ENCODE measurements at regions not wholly inside any gene's neighbourhood (a gene's known extent, or its start where the extent isn't known, plus 50 kb on each side); places are given as distances from the start of the nearest gene placed in this dataset.

- TF ChIP-seq YY1 (IDR thresholded peaks at IDR 0.05; ENCODE audit: low read depth) (no peak), EGR1 (IDR thresholded peaks at IDR 0.05) (no peak), RAD21 (IDR thresholded peaks at IDR 0.05; ENCODE audit: low read depth) (no peak), ZBTB7A (IDR thresholded peaks at IDR 0.05; ENCODE audit: low read depth) (no peak), NFIC (IDR thresholded peaks at IDR 0.05) (no peak), TAF1 (IDR thresholded peaks at IDR 0.05; ENCODE audit: low read depth) (no peak), EP300 (IDR thresholded peaks at IDR 0.05; ENCODE audit: borderline replicate concordance) (no peak), TEAD4 (IDR thresholded peaks at IDR 0.05) (no peak), FOXM1 (IDR thresholded peaks at IDR 0.05; ENCODE audit: borderline replicate concordance, low read depth) (no peak), MAX (IDR thresholded peaks at IDR 0.05) (no peak), USF1 (IDR thresholded peaks at IDR 0.05) (no peak)
Measured at GRCh38 chr12:127962303-127962702, 304.7 kb upstream of the TMEM132C start.

GRCh38 chr12:127963933-127964332 lies 303.0 kb upstream of the TMEM132C start:
- TF ChIP-seq MAX (IDR thresholded peaks at IDR 0.05): no peak
- no peak for TF ChIP-seq CEBPB (IDR thresholded peaks at IDR 0.05)
- TF ChIP-seq EP300 (IDR thresholded peaks at IDR 0.05; ENCODE audit: borderline replicate concordance): no peak
- TF ChIP-seq ZBTB7A (IDR thresholded peaks at IDR 0.05; ENCODE audit: low read depth): no peak
- TF ChIP-seq EGR1 (IDR thresholded peaks at IDR 0.05): no peak
- no peak for TF ChIP-seq TCF12 (IDR thresholded peaks at IDR 0.05; ENCODE audit: low read depth)
- no peak for TF ChIP-seq NFIC (IDR thresholded peaks at IDR 0.05)
- TF ChIP-seq REST (IDR thresholded peaks at IDR 0.05; ENCODE audit: low read depth): no peak
- TF ChIP-seq FOXM1 (IDR thresholded peaks at IDR 0.05; ENCODE audit: borderline replicate concordance, low read depth): no peak
- TF ChIP-seq YY1 (IDR thresholded peaks at IDR 0.05; ENCODE audit: low read depth): no peak

GRCh38 chr12:127964717-127965116 lies 302.3 kb upstream of the TMEM132C start:
- TF ChIP-seq ZBTB7A (IDR thresholded peaks at IDR 0.05; ENCODE audit: low read depth) (no peak), RAD21 (IDR thresholded peaks at IDR 0.05; ENCODE audit: low read depth) (no peak), YY1 (IDR thresholded peaks at IDR 0.05; ENCODE audit: low read depth) (no peak), NFIC (IDR thresholded peaks at IDR 0.05) (no peak), FOXM1 (IDR thresholded peaks at IDR 0.05; ENCODE audit: borderline replicate concordance, low read depth) (no peak), MAX (IDR thresholded peaks at IDR 0.05) (no peak), CEBPB (IDR thresholded peaks at IDR 0.05) (no peak), EP300 (IDR thresholded peaks at IDR 0.05; ENCODE audit: borderline replicate concordance) (no peak), USF1 (IDR thresholded peaks at IDR 0.05) (no peak), TEAD4 (IDR thresholded peaks at IDR 0.05) (no peak), EGR1 (IDR thresholded peaks at IDR 0.05) (no peak), CREB1 (IDR thresholded peaks at IDR 0.05; ENCODE audit: low read depth) (no peak), TCF12 (IDR thresholded peaks at IDR 0.05; ENCODE audit: low read depth) (no peak), REST (IDR thresholded peaks at IDR 0.05; ENCODE audit: low read depth) (no peak), TAF1 (IDR thresholded peaks at IDR 0.05; ENCODE audit: low read depth) (no peak)

- no peak for TF ChIP-seq RAD21 (IDR thresholded peaks at IDR 0.05; ENCODE audit: low read depth)
- TF ChIP-seq CREB1 (IDR thresholded peaks at IDR 0.05; ENCODE audit: low read depth): no peak
- TF ChIP-seq EP300 (IDR thresholded peaks at IDR 0.05; ENCODE audit: borderline replicate concordance): no peak
- TF ChIP-seq CEBPB (IDR thresholded peaks at IDR 0.05): no peak
- no peak for TF ChIP-seq NFIC (IDR thresholded peaks at IDR 0.05)
- TF ChIP-seq USF1 (IDR thresholded peaks at IDR 0.05): no peak
- no peak for TF ChIP-seq YY1 (IDR thresholded peaks at IDR 0.05; ENCODE audit: low read depth)
- no peak for TF ChIP-seq TCF12 (IDR thresholded peaks at IDR 0.05; ENCODE audit: low read depth)
- no peak for TF ChIP-seq EGR1 (IDR thresholded peaks at IDR 0.05)
- TF ChIP-seq MAX (IDR thresholded peaks at IDR 0.05): no peak
Measured at GRCh38 chr12:127966331-127966730, 300.6 kb upstream of the TMEM132C start.

- no peak for TF ChIP-seq CREB1 (IDR thresholded peaks at IDR 0.05; ENCODE audit: low read depth)
- no peak for TF ChIP-seq MAX (IDR thresholded peaks at IDR 0.05)
- no peak for TF ChIP-seq FOXM1 (IDR thresholded peaks at IDR 0.05; ENCODE audit: borderline replicate concordance, low read depth)
- TF ChIP-seq TEAD4 (IDR thresholded peaks at IDR 0.05): no peak
- no peak for TF ChIP-seq YY1 (IDR thresholded peaks at IDR 0.05; ENCODE audit: low read depth)
- no peak for TF ChIP-seq EGR1 (IDR thresholded peaks at IDR 0.05)
- TF ChIP-seq TAF1 (IDR thresholded peaks at IDR 0.05; ENCODE audit: low read depth): no peak
- TF ChIP-seq CEBPB (IDR thresholded peaks at IDR 0.05): no peak
- TF ChIP-seq USF1 (IDR thresholded peaks at IDR 0.05): no peak
- TF ChIP-seq EP300 (IDR thresholded peaks at IDR 0.05; ENCODE audit: borderline replicate concordance): no peak
- no peak for TF ChIP-seq TCF12 (IDR thresholded peaks at IDR 0.05; ENCODE audit: low read depth)
- TF ChIP-seq REST (IDR thresholded peaks at IDR 0.05; ENCODE audit: low read depth): no peak
- no peak for TF ChIP-seq RAD21 (IDR thresholded peaks at IDR 0.05; ENCODE audit: low read depth)
- TF ChIP-seq NFIC (IDR thresholded peaks at IDR 0.05): no peak
- TF ChIP-seq ZBTB7A (IDR thresholded peaks at IDR 0.05; ENCODE audit: low read depth): no peak
Measured at GRCh38 chr12:127970491-127970890, 296.5 kb upstream of the TMEM132C start.
